CD4-positive, alpha-beta memory T cell (primary cell): ENCODE measurements at regions not wholly inside any gene's neighbourhood (a gene's known extent, or its start where the extent isn't known, plus 50 kb on each side); places are given as distances from the start of the nearest gene placed in this dataset.
A peak's percentile ranks its signal among the peaks of the same experiment; 100 is the strongest.

Experiments
- CTCF ChIA-PET: fragments of 350-600 bp; sonication (Branson Sonifier 250); formaldehyde crosslinking; loops from one replicate; lab custom pipeline; 2021; ENCODE audit warnings: inconsistent platforms; ENCODE audit not compliant: partially characterized antibody; lab: Charles Lee
- POLR2A ChIA-PET: fragments of 350-600 bp; sonication (Branson Sonifier 250); formaldehyde crosslinking; loops from one replicate; lab custom pipeline; 2021; ENCODE audit not compliant: partially characterized antibody; lab: Charles Lee
- DNase-seq, 5 donors: peaks; one replicate each; pipeline versions ENCODE4 v3.0.0 to v3.0.0-alpha.2; 2020 to 2022; ENCODE audit warnings: mixed read lengths in 1 of 5
- H3K27ac ChIP-seq: one replicate; pipeline ENCODE4 v1.7.0; 2013; ENCODE audit warnings: low read depth, low read length
- H3K27me3 ChIP-seq: 2 replicates; pipeline ENCODE4 v1.7.0; 2013; ENCODE audit warnings: mild to moderate bottlenecking, low read length, moderate library complexity; ENCODE audit not compliant: insufficient read depth
- H3K36me3 ChIP-seq: 2 replicates; pipeline ENCODE4 v1.7.0; 2013; ENCODE audit warnings: mild to moderate bottlenecking, low read length, moderate library complexity; ENCODE audit not compliant: insufficient read depth
- H3K4me1 ChIP-seq: 2 replicates; pipeline ENCODE4 v1.7.0; 2013; ENCODE audit warnings: mild to moderate bottlenecking, low read length, moderate library complexity; ENCODE audit not compliant: insufficient read depth
- H3K4me3 ChIP-seq, 2 donors: one replicate each; pipeline ENCODE4 v1.7.0; 2013; ENCODE audit warnings: low read length in 2 of 2, mild to moderate bottlenecking in 1 of 2
- H3K9me3 ChIP-seq, 2 donors: one replicate each; pipeline ENCODE4 v1.7.0; 2013; ENCODE audit warnings: low read length in 2 of 2, control low read depth in 1 of 2; ENCODE audit not compliant: control insufficient read depth in 1 of 2
- H3K27ac Mint-ChIP-seq, 7 donors: one replicate each; pipeline ENCODE4 v1.8.0; 2020 to 2021; ENCODE audit warnings: mixed read lengths in 7 of 7, mild to moderate bottlenecking in 6 of 7, inconsistent platforms in 3 of 7, moderate library complexity in 3 of 7
- H3K27me3 Mint-ChIP-seq, 2 donors: one replicate each; pipeline ENCODE4 v1.8.0; 2020 to 2021; ENCODE audit warnings: mixed read lengths in 2 of 2
- H3K36me3 Mint-ChIP-seq, 2 donors: one replicate each; pipeline ENCODE4 v1.8.0; 2020 to 2021; ENCODE audit warnings: mixed read lengths in 2 of 2, inconsistent platforms in 1 of 2, mild to moderate bottlenecking in 1 of 2
- H3K4me1 Mint-ChIP-seq, 4 donors: one replicate each; pipeline ENCODE4 v1.8.0; 2020 to 2021; ENCODE audit warnings: mixed read lengths in 4 of 4, mild to moderate bottlenecking in 1 of 4
- H3K4me3 Mint-ChIP-seq, 8 donors: one replicate each; pipeline ENCODE4 v1.8.0; 2020 to 2021; ENCODE audit warnings: mixed read lengths in 8 of 8, mild to moderate bottlenecking in 7 of 8, moderate library complexity in 6 of 8, inconsistent platforms in 3 of 8
- H3K9me3 Mint-ChIP-seq, 8 donors: one replicate each; pipeline ENCODE4 v1.8.0; 2020 to 2021; ENCODE audit warnings: mixed read lengths in 8 of 8, mild to moderate bottlenecking in 5 of 8, inconsistent platforms in 3 of 8, moderate library complexity in 1 of 8
- intact Hi-C: fragments of 100-400 bp; cut with micrococcal nuclease; formaldehyde crosslinking; loops from one replicate; pipeline ENCODE4 v1.15.1; 2023

DNA sequence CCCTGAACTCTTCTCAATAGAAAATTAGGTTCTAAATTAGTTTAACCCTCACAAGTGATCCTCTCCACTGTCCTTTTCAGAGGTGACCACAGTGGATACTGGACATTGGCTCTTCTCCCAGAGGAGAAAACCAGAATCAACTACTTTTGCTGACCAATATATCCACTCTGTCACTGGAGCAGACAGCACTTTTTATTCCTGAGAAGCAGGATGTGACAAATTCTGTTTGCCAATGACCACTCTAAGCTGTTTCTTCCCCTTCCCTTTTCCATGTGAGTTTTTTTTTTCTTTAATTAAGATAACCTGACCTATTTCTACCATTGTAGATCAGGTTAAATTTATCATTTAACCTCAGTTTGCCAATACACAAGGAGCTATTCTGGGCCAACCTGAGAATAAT, 79.7 kb upstream of the ZNF280D start:
- H3K4me1 Mint-ChIP-seq, result peaks cover 2 to 7% (median 5%) of the 10 kb centered on the region in 4 donors
- H3K4me3 Mint-ChIP-seq, result no peak overlapping the region
- no peak overlapping the region for H3K27ac Mint-ChIP-seq
- H3K27me3 Mint-ChIP-seq, result peaks cover 0 to 6% of the 10 kb centered on the region in 2 donors
- no peak for DNase-seq
- peaks cover 0 to 23% (median 16%) of the 10 kb centered on the region in 8 donors for H3K9me3 Mint-ChIP-seq
- no peak overlapping the region for H3K27ac ChIP-seq
- H3K9me3 ChIP-seq, result no peaks in the 10 kb centered on the region
- no peaks in the 10 kb centered on the region for H3K4me1 ChIP-seq
- intact Hi-C loops, result no loop called here
- H3K36me3 ChIP-seq, result no peaks in the 10 kb centered on the region
- CTCF ChIA-PET, result interaction anchor here (1.1 kb wide), 1 partner anchor 9 kb away, joined by 4 read pairs; no protein-coding TSS in a partner anchor
- POLR2A ChIA-PET, result no interaction called here
- H3K4me3 ChIP-seq, result no peak overlapping the region
- H3K36me3 Mint-ChIP-seq, result peaks cover 12 to 15% of the 10 kb centered on the region in 2 donors
- no peaks in the 10 kb centered on the region for H3K27me3 ChIP-seq

DNA sequence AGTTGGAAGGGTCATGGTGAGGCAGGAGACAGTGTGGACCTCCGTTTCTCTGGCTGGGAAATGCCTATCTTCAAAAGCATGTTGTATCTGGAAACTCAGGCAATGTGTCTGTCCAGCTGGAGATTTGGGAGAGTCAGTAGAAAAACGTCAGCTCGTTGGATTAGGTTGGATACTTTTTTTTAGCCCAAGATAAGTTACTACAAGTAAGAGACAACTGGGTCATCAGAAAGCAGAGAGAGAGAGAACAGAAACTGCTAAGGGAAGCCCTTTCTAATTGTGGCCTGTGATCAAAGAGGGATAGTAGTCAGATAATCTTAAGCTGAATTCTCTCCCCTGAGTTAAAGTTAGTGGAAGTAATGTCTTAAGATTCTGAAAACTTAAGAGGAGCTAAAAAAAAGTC, 78.9 kb upstream of the ZNF280D start:
- intact Hi-C loops, result no loop called here
- H3K27ac ChIP-seq, result no peak overlapping the region
- ChIA-PET CTCF (no interaction called here), POLR2A (no interaction called here)
- Mint-ChIP-seq H3K4me3 (no peak overlapping the region), H3K27ac (no peak overlapping the region), H3K4me1 (peaks cover 2 to 7% (median 5%) of the 10 kb centered on the region in 4 donors), H3K9me3 (peaks cover 0 to 28% (median 20%) of the 10 kb centered on the region in 8 donors), H3K36me3 (peaks cover 12 to 18% of the 10 kb centered on the region in 2 donors), H3K27me3 (peaks cover 0 to 6% of the 10 kb centered on the region in 2 donors)
- no peaks in the 10 kb centered on the region for H3K4me1 ChIP-seq
- H3K36me3 ChIP-seq, result no peaks in the 10 kb centered on the region
- H3K27me3 ChIP-seq, result no peaks in the 10 kb centered on the region
- no peaks in the 10 kb centered on the region for H3K9me3 ChIP-seq
- no peak overlapping the region for H3K4me3 ChIP-seq
- no peak for DNase-seq

DNA sequence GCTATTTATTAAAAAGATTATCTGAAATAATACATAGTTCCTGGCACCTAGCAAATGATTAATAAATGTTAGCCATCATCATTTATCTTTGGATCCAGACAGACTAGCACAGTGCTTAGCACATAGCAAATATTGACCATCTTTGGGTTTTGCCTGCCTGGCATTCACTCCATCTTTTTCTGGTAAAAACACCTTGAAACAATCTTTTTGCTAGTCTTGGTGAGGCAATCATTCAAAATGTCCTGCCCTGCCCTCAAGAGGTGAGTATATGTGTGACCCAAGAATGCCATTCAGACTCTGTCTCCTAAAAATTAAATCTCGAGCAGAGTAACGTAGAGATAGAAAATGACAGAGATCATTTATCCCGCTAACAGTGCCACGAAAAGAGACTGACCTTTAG, 78.3 kb upstream of the ZNF280D start:
- H3K36me3 ChIP-seq, result no peaks in the 10 kb centered on the region
- H3K4me1 ChIP-seq, result no peaks in the 10 kb centered on the region
- ChIA-PET CTCF (interaction anchor here (0.6 kb wide), 1 partner anchor 10 kb away, joined by 3 read pairs; no protein-coding TSS in a partner anchor), POLR2A (no interaction called here)
- H3K4me1 Mint-ChIP-seq, result peaks cover 2 to 7% (median 5%) of the 10 kb centered on the region in 4 donors
- H3K4me3 ChIP-seq, result no peak overlapping the region
- no peak overlapping the region for H3K27ac ChIP-seq
- H3K4me3 Mint-ChIP-seq, result no peak overlapping the region
- peaks cover 0 to 33% (median 20%) of the 10 kb centered on the region in 8 donors for H3K9me3 Mint-ChIP-seq
- no peak for DNase-seq
- H3K36me3 Mint-ChIP-seq, result peaks cover 13 to 18% of the 10 kb centered on the region in 2 donors
- H3K27ac Mint-ChIP-seq, result no peak overlapping the region
- intact Hi-C loops, result no loop called here
- peaks cover 0 to 9% of the 10 kb centered on the region in 2 donors for H3K27me3 Mint-ChIP-seq
- H3K27me3 ChIP-seq, result no peaks in the 10 kb centered on the region
- no peaks in the 10 kb centered on the region for H3K9me3 ChIP-seq

DNA sequence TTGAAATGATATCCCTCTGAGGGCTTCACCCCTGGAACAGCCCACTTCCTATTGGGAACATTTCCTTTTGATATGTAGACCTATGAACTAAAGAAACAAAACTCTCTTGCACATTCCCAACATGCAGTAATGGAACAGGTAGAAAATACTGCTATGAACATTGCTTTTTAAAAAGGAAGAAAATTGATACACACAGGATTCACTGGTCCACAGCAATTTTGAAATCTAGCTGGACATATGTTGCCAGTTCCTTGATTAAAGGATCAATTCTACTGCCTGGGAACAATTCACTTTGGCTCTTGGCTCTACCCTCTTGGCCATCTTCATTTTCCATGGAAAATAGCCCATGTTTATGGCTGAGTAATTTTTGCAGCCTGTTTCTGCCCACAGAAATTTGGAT, 74.9 kb upstream of the ZNF280D start:
- Mint-ChIP-seq H3K36me3 (peaks cover 13 to 18% of the 10 kb centered on the region in 2 donors), H3K27me3 (peaks cover 0 to 9% of the 10 kb centered on the region in 2 donors)
- no peak for DNase-seq

DNA sequence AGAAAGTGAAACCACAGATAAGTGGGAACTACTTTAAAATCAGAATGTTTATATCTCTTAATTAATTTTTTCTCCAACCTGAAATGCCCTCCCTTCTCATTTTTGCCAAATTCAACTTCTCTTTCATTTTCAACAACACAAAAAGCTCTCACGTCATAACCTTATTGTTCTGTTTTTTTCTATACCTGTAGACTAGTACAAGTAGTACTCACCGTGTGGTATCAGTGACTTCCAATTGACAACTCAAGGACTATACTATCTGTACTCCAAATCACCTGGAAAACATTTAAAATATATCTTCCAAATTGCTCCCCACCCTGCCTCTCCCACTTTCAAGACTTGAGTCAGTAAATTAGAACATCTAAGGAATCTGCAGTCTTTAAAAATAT, 72.8 kb upstream of the ZNF280D start:
- no peaks in the 10 kb centered on the region for H3K9me3 ChIP-seq
- no peaks in the 10 kb centered on the region for H3K36me3 ChIP-seq
- no peak overlapping the region for H3K27ac Mint-ChIP-seq
- no peaks in the 10 kb centered on the region for H3K27me3 ChIP-seq
- intact Hi-C loops, result no loop called here
- H3K27ac ChIP-seq, result no peak overlapping the region
- peak in 2 of 5 donors; percentile 1 to 6 for DNase-seq
- peaks cover 5 to 10% (median 8%) of the 10 kb centered on the region in 4 donors for H3K4me1 Mint-ChIP-seq
- peak overlapping the region in 2 of 8 donors; percentile 55 to 62 for H3K4me3 Mint-ChIP-seq
- no peaks in the 10 kb centered on the region for H3K4me1 ChIP-seq
- H3K9me3 Mint-ChIP-seq, result peaks cover 0 to 35% (median 20%) of the 10 kb centered on the region in 8 donors
- H3K36me3 Mint-ChIP-seq, result peaks cover 13 to 18% of the 10 kb centered on the region in 2 donors
- CTCF ChIA-PET, result no interaction called here
- H3K27me3 Mint-ChIP-seq, result peaks cover 1 to 9% of the 10 kb centered on the region in 2 donors
- POLR2A ChIA-PET, result no interaction called here
- H3K4me3 ChIP-seq, result no peak overlapping the region

More for the DNA sequence above, 74.9 kb upstream of the ZNF280D start:
- no peaks in the 10 kb centered on the region for H3K27me3 ChIP-seq
- ChIA-PET POLR2A (no interaction called here), CTCF (no interaction called here)
- H3K36me3 ChIP-seq, result no peaks in the 10 kb centered on the region
- Mint-ChIP-seq H3K9me3 (peaks cover 0 to 35% (median 20%) of the 10 kb centered on the region in 8 donors), H3K4me3 (no peak overlapping the region), H3K27ac (no peak overlapping the region), H3K4me1 (peaks cover 5 to 10% (median 8%) of the 10 kb centered on the region in 4 donors)
- no peaks in the 10 kb centered on the region for H3K4me1 ChIP-seq
- no peaks in the 10 kb centered on the region for H3K9me3 ChIP-seq
- no peak overlapping the region for H3K27ac ChIP-seq
- intact Hi-C loops, result no loop called here
- no peak overlapping the region for H3K4me3 ChIP-seq

DNA sequence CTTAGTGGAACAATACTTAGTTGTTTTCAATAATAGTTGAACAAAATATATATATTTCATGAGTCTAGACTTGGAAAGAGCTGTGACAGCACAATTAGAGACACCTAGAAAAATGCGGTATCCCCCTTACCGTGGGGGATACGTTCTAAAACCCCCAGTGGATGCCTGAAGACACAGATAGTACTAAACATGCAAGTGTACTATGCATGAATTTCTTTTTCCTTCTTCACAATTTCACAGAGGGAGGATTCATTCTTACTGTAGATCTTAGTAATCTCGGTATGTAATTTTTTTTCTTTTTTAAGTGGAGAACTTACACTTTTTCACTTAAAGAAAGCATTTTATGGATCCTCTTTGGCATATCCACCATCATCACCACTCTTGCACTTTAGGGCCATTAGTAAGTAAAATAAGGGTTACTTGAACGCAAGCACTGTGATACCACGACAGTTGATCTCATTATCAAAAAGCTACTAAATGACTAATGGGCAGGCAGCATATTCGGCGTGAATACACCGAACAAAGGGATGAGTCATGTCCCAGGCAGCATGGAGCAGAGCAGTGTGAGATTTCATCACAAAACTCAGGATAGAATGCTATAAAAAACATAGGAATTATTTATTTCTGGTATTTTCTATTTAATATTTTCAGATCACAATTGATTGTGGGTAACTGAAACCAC, 72.3 kb upstream of the ZNF280D start:
- DNase-seq, result no peak
- Histone ChIP-seq H3K9me3 (no peaks in the 10 kb centered on the region), H3K27ac (no peak overlapping the region), H3K4me1 (no peaks in the 10 kb centered on the region), H3K4me3 (no peak overlapping the region), H3K36me3 (no peaks in the 10 kb centered on the region), H3K27me3 (no peaks in the 10 kb centered on the region)
- POLR2A ChIA-PET, result no interaction called here
- peak overlapping the region in 6 of 8 donors; percentile 20 to 59 (median 45) for H3K4me3 Mint-ChIP-seq
- no peak overlapping the region for H3K27ac Mint-ChIP-seq
- peaks cover 5 to 10% (median 8%) of the 10 kb centered on the region in 4 donors for H3K4me1 Mint-ChIP-seq
- CTCF ChIA-PET, result no interaction called here
- H3K36me3 Mint-ChIP-seq, result peaks cover 13 to 18% of the 10 kb centered on the region in 2 donors
- H3K9me3 Mint-ChIP-seq, result peaks cover 0 to 29% (median 20%) of the 10 kb centered on the region in 8 donors
- intact Hi-C loops, result no loop called here
- H3K27me3 Mint-ChIP-seq, result peaks cover 1 to 9% of the 10 kb centered on the region in 2 donors

DNA sequence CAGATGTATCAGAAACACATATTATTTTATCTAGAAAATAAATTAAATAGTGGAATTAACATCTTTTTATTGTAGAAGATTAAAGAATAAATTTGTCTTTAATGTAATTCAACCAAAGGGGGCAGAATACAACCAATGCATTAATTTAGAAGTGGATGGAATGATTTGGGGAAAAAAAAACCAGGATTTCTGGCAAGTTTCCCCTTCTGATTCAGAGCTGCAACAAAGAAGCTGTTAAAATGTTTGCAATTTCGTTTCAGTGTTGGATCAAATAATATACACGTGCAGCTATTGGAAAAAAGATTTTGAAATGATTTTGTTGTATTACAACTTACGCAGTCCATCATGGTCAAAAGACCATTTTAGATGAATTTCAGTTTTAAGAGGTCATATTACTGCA, 71.6 kb upstream of the ZNF280D start:
- no peak overlapping the region for H3K27ac Mint-ChIP-seq
- no peaks in the 10 kb centered on the region for H3K9me3 ChIP-seq
- no peak overlapping the region for H3K4me3 Mint-ChIP-seq
- H3K36me3 Mint-ChIP-seq, result peaks cover 11 to 18% of the 10 kb centered on the region in 2 donors
- ChIA-PET CTCF (no interaction called here), POLR2A (no interaction called here)
- no peaks in the 10 kb centered on the region for H3K36me3 ChIP-seq
- H3K27ac ChIP-seq, result no peak overlapping the region
- H3K27me3 ChIP-seq, result no peaks in the 10 kb centered on the region
- DNase-seq, result no peak
- no peaks in the 10 kb centered on the region for H3K4me1 ChIP-seq
- H3K4me1 Mint-ChIP-seq, result peaks cover 5 to 10% (median 8%) of the 10 kb centered on the region in 4 donors
- intact Hi-C loops, result no loop called here
- peaks cover 0 to 29% (median 19%) of the 10 kb centered on the region in 8 donors for H3K9me3 Mint-ChIP-seq
- H3K4me3 ChIP-seq, result no peak overlapping the region
- peaks cover 1 to 9% of the 10 kb centered on the region in 2 donors for H3K27me3 Mint-ChIP-seq
